MM.1S (cell line): ENCODE measurements at regions not wholly inside any gene's neighbourhood (a gene's known extent, or its start where the extent isn't known, plus 50 kb on each side); places are given as distances from the start of the nearest gene placed in this dataset.

Source experiments
- CTCF ChIP-seq: fragments of 300-600 bp; sonication (generic); IDR thresholded peaks from 2 replicates; pipeline ENCODE4 v1.5.1; 2016; ENCODE audit warnings: antibody characterized with exemption, low read length, mixed read lengths
- EZH2phosphoT487 ChIP-seq: fragments of 300-600 bp; sonication (generic); IDR thresholded peaks from 2 replicates; pipeline ENCODE4 v1.6.1; 2018; ENCODE audit warnings: antibody characterized with exemption, low read length

GRCh38 chr18:41871229-41872000, 83.6 kb upstream of the PIK3C3 start:
- TF ChIP-seq CTCF, result no peak
- no peak for TF ChIP-seq EZH2phosphoT487
